ENCODE measurements at regions not wholly inside any gene's neighbourhood (a gene's known extent, or its start where the extent isn't known, plus 50 kb on each side); places are given as distances from the start of the nearest gene placed in this dataset.

DNA sequence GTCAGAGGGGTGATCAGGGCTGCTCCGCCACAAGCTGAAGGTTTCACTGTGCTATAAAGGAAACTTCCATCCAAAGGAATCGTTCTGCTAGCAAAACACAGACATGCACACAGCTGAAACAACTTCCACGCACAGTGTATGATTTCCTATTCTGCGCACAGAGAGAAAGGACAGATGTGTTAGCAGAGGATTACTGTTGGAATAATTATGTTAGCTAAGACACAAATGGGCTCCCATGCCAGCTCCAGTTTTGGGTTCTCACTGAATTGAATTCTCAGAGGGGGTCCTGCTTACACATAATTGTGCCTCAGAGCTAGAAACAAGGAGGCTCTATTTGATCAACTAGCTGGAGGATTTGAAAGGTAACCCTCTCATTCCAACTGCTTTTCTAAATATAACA lies 352.4 kb downstream of the IRX2 start (continued):
- TF ChIP-seq, protein P1, sequence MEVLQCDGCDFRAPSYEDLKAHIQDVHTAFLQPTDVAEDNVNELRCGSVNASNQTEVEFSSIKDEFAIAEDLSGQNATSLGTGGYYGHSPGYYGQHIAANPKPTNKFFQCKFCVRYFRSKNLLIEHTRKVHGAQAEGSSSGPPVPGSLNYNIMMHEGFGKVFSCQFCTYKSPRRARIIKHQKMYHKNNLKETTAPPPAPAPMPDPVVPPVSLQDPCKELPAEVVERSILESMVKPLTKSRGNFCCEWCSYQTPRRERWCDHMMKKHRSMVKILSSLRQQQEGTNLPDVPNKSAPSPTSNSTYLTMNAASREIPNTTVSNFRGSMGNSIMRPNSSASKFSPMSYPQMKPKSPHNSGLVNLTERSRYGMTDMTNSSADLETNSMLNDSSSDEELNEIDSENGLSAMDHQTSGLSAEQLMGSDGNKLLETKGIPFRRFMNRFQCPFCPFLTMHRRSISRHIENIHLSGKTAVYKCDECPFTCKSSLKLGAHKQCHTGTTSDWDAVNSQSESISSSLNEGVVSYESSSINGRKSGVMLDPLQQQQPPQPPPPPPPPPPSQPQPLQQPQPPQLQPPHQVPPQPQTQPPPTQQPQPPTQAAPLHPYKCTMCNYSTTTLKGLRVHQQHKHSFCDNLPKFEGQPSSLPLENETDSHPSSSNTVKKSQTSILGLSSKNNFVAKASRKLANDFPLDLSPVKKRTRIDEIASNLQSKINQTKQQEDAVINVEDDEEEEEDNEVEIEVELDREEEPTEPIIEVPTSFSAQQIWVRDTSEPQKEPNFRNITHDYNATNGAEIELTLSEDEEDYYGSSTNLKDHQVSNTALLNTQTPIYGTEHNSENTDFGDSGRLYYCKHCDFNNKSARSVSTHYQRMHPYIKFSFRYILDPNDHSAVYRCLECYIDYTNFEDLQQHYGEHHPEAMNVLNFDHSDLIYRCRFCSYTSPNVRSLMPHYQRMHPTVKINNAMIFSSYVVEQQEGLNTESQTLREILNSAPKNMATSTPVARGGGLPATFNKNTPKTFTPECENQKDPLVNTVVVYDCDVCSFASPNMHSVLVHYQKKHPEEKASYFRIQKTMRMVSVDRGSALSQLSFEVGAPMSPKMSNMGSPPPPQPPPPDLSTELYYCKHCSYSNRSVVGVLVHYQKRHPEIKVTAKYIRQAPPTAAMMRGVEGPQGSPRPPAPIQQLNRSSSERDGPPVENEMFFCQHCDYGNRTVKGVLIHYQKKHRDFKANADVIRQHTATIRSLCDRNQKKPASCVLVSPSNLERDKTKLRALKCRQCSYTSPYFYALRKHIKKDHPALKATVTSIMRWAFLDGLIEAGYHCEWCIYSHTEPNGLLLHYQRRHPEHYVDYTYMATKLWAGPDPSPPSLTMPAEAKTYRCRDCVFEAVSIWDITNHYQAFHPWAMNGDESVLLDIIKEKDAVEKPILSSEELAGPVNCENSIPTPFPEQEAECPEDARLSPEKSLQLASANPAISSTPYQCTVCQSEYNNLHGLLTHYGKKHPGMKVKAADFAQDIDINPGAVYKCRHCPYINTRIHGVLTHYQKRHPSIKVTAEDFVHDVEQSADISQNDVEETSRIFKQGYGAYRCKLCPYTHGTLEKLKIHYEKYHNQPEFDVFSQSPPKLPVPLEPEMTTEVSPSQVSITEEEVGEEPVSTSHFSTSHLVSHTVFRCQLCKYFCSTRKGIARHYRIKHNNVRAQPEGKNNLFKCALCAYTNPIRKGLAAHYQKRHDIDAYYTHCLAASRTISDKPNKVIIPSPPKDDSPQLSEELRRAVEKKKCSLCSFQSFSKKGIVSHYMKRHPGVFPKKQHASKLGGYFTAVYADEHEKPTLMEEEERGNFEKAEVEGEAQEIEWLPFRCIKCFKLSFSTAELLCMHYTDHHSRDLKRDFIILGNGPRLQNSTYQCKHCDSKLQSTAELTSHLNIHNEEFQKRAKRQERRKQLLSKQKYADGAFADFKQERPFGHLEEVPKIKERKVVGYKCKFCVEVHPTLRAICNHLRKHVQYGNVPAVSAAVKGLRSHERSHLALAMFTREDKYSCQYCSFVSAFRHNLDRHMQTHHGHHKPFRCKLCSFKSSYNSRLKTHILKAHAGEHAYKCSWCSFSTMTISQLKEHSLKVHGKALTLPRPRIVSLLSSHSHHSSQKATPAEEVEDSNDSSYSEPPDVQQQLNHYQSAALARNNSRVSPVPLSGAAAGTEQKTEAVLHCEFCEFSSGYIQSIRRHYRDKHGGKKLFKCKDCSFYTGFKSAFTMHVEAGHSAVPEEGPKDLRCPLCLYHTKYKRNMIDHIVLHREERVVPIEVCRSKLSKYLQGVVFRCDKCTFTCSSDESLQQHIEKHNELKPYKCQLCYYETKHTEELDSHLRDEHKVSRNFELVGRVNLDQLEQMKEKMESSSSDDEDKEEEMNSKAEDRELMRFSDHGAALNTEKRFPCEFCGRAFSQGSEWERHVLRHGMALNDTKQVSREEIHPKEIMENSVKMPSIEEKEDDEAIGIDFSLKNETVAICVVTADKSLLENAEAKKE (CRISPR knock-in tag; IDR thresholded peaks at IDR 0.05) = no peak
- TF ChIP-seq POLR2AphosphoS5 (IDR thresholded peaks at IDR 0.05; ENCODE audit: low read depth) = no peak

DNA sequence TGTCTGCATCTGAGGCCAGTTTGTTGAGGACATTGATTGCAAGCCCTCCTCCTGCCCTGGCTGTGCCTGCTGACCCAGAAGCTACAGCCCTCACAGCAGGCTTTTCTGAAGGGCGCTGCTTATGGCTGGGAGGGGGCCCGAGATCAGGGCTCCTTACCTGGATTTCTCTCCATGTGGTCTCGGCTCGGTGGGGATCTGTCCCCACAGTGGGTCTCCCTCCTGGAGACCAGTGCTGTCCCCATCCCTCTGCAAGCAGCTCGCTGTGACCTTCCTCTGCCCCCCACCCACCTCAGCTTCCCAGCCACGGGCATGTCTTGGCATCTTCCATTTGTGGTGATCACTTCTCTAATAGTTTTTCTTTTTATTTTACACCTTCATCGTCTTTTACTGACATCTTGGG lies 357.9 kb downstream of the IRX2 start:
- Histone ChIP-seq H2AFZ (no peak overlapping the region), H3K9me2 (ENCODE audit: insufficient read depth) (no peaks in the 10 kb centered on the region), H3K27ac (ENCODE audit: low read depth) (no peak overlapping the region), H3F3A (replicated peaks; ENCODE audit: low read depth) (no peaks in the 10 kb centered on the region), H3K4me3 (no peak overlapping the region), H3K4me2 (no peak overlapping the region), H4K20me1 (replicated peaks; ENCODE audit: insufficient read depth) (no peaks in the 10 kb centered on the region), H3K27me3 (ENCODE audit: insufficient read depth) (no peaks in the 10 kb centered on the region), H3K36me3 (ENCODE audit: insufficient read depth) (no peaks in the 10 kb centered on the region; the same call in 1 of the 2 replicates), H3K79me2 (replicated peaks; ENCODE audit: insufficient read depth) (no peaks in the 10 kb centered on the region), H3K4me1 (ENCODE audit: insufficient read depth) (no peaks in the 10 kb centered on the region)
- Mint-ChIP-seq H3K9me3 (peaks cover 10% of the 10 kb centered on the region; the same call in 2 of the 3 replicates), H3K27ac (no peak overlapping the region), H3K4me1 (no peaks in the 10 kb centered on the region), H3K36me3 (ENCODE audit: low read depth) (no peaks in the 10 kb centered on the region), H3K27me3 (ENCODE audit: insufficient read depth, low read depth, poor library complexity) (peaks cover 5% of the 10 kb centered on the region), H3K4me3 (no peak overlapping the region)
- ATAC-seq = no peak
- no peak for DNase-seq (ENCODE audit: low spot score)
- TF ChIP-seq ZNF114 (CRISPR knock-in tag; IDR thresholded peaks at IDR 0.05) = no peak
- TF ChIP-seq JUNB (IDR thresholded peaks at IDR 0.05; ENCODE audit: unreplicated experiment) = no peak
- no peak for TF ChIP-seq EZH2phosphoT487 (IDR thresholded peaks at IDR 0.05; ENCODE audit: unreplicated experiment)
- TF ChIP-seq ZNF331 (CRISPR knock-in tag; IDR thresholded peaks at IDR 0.05; ENCODE audit: low read depth) = no peak
- TF ChIP-seq CREB1 (CRISPR knock-in tag; IDR thresholded peaks at IDR 0.05; ENCODE audit: low read depth) = no peak
- TF ChIP-seq, protein P2, sequence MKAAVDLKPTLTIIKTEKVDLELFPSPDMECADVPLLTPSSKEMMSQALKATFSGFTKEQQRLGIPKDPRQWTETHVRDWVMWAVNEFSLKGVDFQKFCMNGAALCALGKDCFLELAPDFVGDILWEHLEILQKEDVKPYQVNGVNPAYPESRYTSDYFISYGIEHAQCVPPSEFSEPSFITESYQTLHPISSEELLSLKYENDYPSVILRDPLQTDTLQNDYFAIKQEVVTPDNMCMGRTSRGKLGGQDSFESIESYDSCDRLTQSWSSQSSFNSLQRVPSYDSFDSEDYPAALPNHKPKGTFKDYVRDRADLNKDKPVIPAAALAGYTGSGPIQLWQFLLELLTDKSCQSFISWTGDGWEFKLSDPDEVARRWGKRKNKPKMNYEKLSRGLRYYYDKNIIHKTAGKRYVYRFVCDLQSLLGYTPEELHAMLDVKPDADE (IDR thresholded peaks at IDR 0.05) = no peak

Data from GM23338 (cell line).